Loucy (cell line): ENCODE measurements at regions not wholly inside any gene's neighbourhood (a gene's known extent, or its start where the extent isn't known, plus 50 kb on each side); places are given as distances from the start of the nearest gene placed in this dataset.

Experiments
- H2AFZ ChIP-seq: fragments of 200-600 bp; sonication (generic); 2 replicates; pipeline ENCODE4 v1.6.0; 2016; ENCODE audit warnings: antibody characterized with exemption, mild to moderate bottlenecking, low read length, moderate library complexity
- H3F3A ChIP-seq: fragments of 200-600 bp; 2 replicates; pipeline ENCODE4 v1.6.0; 2016; ENCODE audit warnings: antibody characterized with exemption, low read depth, mild to moderate bottlenecking
- H3K27me3 ChIP-seq: fragments of 200-600 bp; sonication (generic); 2 replicates; pipeline ENCODE4 v1.6.1; 2014; ENCODE audit warnings: low read length, mild to moderate bottlenecking; ENCODE audit not compliant: insufficient read depth, poor library complexity, severe bottlenecking
- H3K36me3 ChIP-seq: fragments of 200-600 bp; sonication (generic); 2 replicates; pipeline ENCODE4 v1.6.1; 2016; ENCODE audit warnings: low read length; ENCODE audit not compliant: insufficient read depth
- H3K4me1 ChIP-seq: fragments of 200-600 bp; sonication (generic); 2 replicates; pipeline ENCODE4 v1.5.1; 2014; ENCODE audit warnings: low read length, mild to moderate bottlenecking; ENCODE audit not compliant: insufficient read depth, poor library complexity, severe bottlenecking
- H3K4me2 ChIP-seq: fragments of 200-600 bp; sonication (generic); 2 replicates; pipeline ENCODE4 v1.6.0; 2014; ENCODE audit warnings: antibody characterized with exemption, low read length, low read depth, mild to moderate bottlenecking; ENCODE audit not compliant: poor library complexity, severe bottlenecking
- H3K4me3 ChIP-seq: fragments of 200-600 bp; sonication (generic); 2 replicates; pipeline ENCODE4 v1.5.1; 2014; ENCODE audit warnings: low read length, mild to moderate bottlenecking, mixed read lengths; ENCODE audit not compliant: poor library complexity, severe bottlenecking
- H3K79me2 ChIP-seq: fragments of 200-600 bp; sonication (generic); 2 replicates; pipeline ENCODE4 v1.6.1; 2014; ENCODE audit warnings: low read length; ENCODE audit not compliant: insufficient read depth
- H3K9ac ChIP-seq: fragments of 200-600 bp; sonication (generic); 2 replicates; pipeline ENCODE4 v1.6.0; 2014; ENCODE audit warnings: mild to moderate bottlenecking, low read depth, low read length, moderate library complexity; ENCODE audit not compliant: poor library complexity, severe bottlenecking
- H3K9me2 ChIP-seq: fragments of 200-600 bp; sonication (generic); replicated peaks from 2 replicates; pipeline ENCODE4 v1.6.1; 2016; ENCODE audit warnings: low read depth, low read length, mixed read lengths
- H3K9me3 ChIP-seq: fragments of 200-600 bp; sonication (generic); 2 replicates; pipeline ENCODE4 v1.6.1; 2014; ENCODE audit warnings: mild to moderate bottlenecking, antibody characterized with exemption, low read length, low read depth; ENCODE audit not compliant: insufficient read depth
- H4K20me1 ChIP-seq: fragments of 200-600 bp; sonication (generic); 2 replicates; pipeline ENCODE4 v1.6.0; 2014; ENCODE audit warnings: antibody characterized with exemption, low read length, mild to moderate bottlenecking; ENCODE audit not compliant: insufficient read depth, poor library complexity, severe bottlenecking
- EZH2phosphoT487 ChIP-seq: fragments of 200-600 bp; IDR thresholded peaks from 2 replicates; pipeline ENCODE4 v1.6.1; 2018; ENCODE audit warnings: antibody characterized with exemption, mild to moderate bottlenecking, moderate library complexity, borderline replicate concordance
- TF ChIP-seq, protein P1 (sequence below): fragments of 200-600 bp; sonication (generic); conservative IDR thresholded peaks from 2 replicates; pipeline ENCODE4 v1.5.1; 2014; ENCODE audit warnings: mild to moderate bottlenecking, antibody characterized with exemption, low read length

DNA sequence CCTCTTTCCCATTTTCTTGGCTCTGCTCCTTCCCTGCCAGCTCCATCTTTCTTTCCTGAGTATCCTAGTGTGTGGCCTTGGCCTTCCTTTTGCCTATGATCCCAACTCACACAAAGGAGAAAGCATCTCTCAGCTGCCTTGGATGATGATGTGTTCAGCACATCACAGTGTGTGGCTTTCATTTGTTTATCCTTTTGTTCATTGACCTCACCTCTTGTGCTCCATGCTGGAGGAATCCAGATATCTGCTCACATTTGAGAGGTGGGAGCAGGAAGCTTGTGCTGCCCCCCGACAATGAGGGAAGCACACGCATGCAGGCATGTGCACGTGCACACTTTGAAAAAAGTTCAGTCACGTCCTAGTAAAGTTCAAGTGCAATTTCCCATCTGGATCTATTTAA, 131.0 kb downstream of the SMIM20 start:
- no peaks in the 10 kb centered on the region for H3K27me3 ChIP-seq
- no peaks in the 10 kb centered on the region for H3K79me2 ChIP-seq
- TF ChIP-seq, protein P1, sequence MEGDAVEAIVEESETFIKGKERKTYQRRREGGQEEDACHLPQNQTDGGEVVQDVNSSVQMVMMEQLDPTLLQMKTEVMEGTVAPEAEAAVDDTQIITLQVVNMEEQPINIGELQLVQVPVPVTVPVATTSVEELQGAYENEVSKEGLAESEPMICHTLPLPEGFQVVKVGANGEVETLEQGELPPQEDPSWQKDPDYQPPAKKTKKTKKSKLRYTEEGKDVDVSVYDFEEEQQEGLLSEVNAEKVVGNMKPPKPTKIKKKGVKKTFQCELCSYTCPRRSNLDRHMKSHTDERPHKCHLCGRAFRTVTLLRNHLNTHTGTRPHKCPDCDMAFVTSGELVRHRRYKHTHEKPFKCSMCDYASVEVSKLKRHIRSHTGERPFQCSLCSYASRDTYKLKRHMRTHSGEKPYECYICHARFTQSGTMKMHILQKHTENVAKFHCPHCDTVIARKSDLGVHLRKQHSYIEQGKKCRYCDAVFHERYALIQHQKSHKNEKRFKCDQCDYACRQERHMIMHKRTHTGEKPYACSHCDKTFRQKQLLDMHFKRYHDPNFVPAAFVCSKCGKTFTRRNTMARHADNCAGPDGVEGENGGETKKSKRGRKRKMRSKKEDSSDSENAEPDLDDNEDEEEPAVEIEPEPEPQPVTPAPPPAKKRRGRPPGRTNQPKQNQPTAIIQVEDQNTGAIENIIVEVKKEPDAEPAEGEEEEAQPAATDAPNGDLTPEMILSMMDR: no peak
- no peak for TF ChIP-seq EZH2phosphoT487
- no peak overlapping the region for H3K4me2 ChIP-seq
- no peaks in the 10 kb centered on the region for H3K9me3 ChIP-seq
- H3F3A ChIP-seq: no peaks in the 10 kb centered on the region
- H4K20me1 ChIP-seq: no peaks in the 10 kb centered on the region
- no peaks in the 10 kb centered on the region for H3K4me1 ChIP-seq
- no peak overlapping the region for H2AFZ ChIP-seq
- no peaks in the 10 kb centered on the region for H3K9me2 ChIP-seq
- H3K9ac ChIP-seq: no peak overlapping the region
- H3K4me3 ChIP-seq: no peak overlapping the region
- no peaks in the 10 kb centered on the region for H3K36me3 ChIP-seq

DNA sequence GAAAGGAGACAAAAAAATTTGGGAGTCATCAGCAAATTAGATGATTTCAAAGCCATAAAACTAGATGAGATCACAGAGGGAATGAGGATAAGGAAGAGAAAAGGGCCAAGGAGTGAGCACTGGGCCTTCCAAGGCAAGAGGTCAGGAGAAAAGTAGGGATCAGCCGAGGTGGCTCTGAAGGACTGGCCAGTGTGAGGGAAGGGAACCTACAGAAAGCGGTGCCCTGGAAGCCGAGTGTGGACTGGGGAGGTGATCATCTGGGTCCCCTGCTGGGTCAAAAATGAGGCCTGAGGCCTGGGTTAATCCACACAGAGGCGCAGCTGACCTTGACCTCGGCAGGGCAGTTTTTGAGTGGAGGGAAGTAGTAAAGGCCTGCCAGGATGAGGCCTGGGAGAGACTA, 133.8 kb downstream of the SMIM20 start:
- Histone ChIP-seq H3K4me2 (no peak overlapping the region), H3K9me3 (no peaks in the 10 kb centered on the region), H3K79me2 (no peaks in the 10 kb centered on the region), H3K4me1 (no peaks in the 10 kb centered on the region), H2AFZ (no peak overlapping the region), H3K9ac (no peak overlapping the region), H3F3A (no peaks in the 10 kb centered on the region), H4K20me1 (no peaks in the 10 kb centered on the region), H3K36me3 (no peaks in the 10 kb centered on the region), H3K4me3 (no peak overlapping the region), H3K9me2 (no peaks in the 10 kb centered on the region), H3K27me3 (no peaks in the 10 kb centered on the region)
- TF ChIP-seq, protein P1: no peak
- TF ChIP-seq EZH2phosphoT487: no peak

GRCh38 chr4:26048378-26048882, 134.4 kb downstream of the SMIM20 start:
- Histone ChIP-seq H3K4me3 (no peak overlapping the region), H3K4me1 (no peaks in the 10 kb centered on the region), H3K79me2 (no peaks in the 10 kb centered on the region), H3K9ac (no peak overlapping the region), H3F3A (no peaks in the 10 kb centered on the region), H3K27me3 (no peaks in the 10 kb centered on the region), H3K9me2 (no peaks in the 10 kb centered on the region), H2AFZ (no peak overlapping the region), H3K36me3 (no peaks in the 10 kb centered on the region), H3K4me2 (no peak overlapping the region), H4K20me1 (no peaks in the 10 kb centered on the region), H3K9me3 (no peaks in the 10 kb centered on the region)
- TF ChIP-seq, protein P1: no peak
- no peak for TF ChIP-seq EZH2phosphoT487
